H1 (cell line): ENCODE measurements at regions not wholly inside any gene's neighbourhood (a gene's known extent, or its start where the extent isn't known, plus 50 kb on each side); places are given as distances from the start of the nearest gene placed in this dataset.

Experiments used
- CTCF ChIA-PET: fragments of 300-600 bp; sonication (Branson Sonifier 250); formaldehyde crosslinking; loops from one replicate; lab custom pipeline; 2021; ENCODE audit not compliant: partially characterized antibody; lab: Charles Lee
- POLR2A ChIA-PET: fragments of 300-600 bp; sonication (Branson Sonifier 250); formaldehyde crosslinking; loops from one replicate; lab custom pipeline; 2021; ENCODE audit warnings: inconsistent platforms; ENCODE audit not compliant: partially characterized antibody; lab: Charles Lee
- DNase-seq, 2 experiments: peaks; one replicate each; pipeline versions ENCODE4 v3.0.0 to v3.0.0-alpha.2; 2010 to 2022; ENCODE audit warnings: low spot score in 2 of 2, low read depth in 1 of 2, mixed read lengths in 1 of 2
- FAIRE-seq: peaks from 2 replicates; lab custom pipeline; 2011; peaks lifted over from hg19 to GRCh38; lab: Jason Lieb, UNC
- H2AFZ ChIP-seq: 2 replicates; pipeline ENCODE4 v1.8.1; 2012; ENCODE audit warnings: low read length, inconsistent platforms
- H2AK5ac ChIP-seq: 2 replicates; pipeline ENCODE4 v1.6.1; 2013; ENCODE audit warnings: low read depth, low read length
- H2BK120ac ChIP-seq: replicated peaks from 2 replicates; pipeline ENCODE3; 2013; ENCODE audit warnings: low read depth, low read length, inconsistent platforms
- H2BK12ac ChIP-seq: 2 replicates; pipeline ENCODE4 v1.6.1; 2013; ENCODE audit warnings: low read depth, low read length
- H2BK15ac ChIP-seq: 2 replicates; pipeline ENCODE4 v1.6.1; 2013; ENCODE audit warnings: low read length
- H2BK20ac ChIP-seq: 2 replicates; pipeline ENCODE4 v1.6.1; 2013; ENCODE audit warnings: low read length
- H2BK5ac ChIP-seq: 2 replicates; pipeline ENCODE4 v1.6.1; 2013; ENCODE audit warnings: low read depth, low read length
- H3K14ac ChIP-seq: 2 replicates; pipeline ENCODE4 v1.6.1; 2013; ENCODE audit warnings: inconsistent platforms; ENCODE audit not compliant: insufficient read length
- H3K18ac ChIP-seq: 2 replicates; pipeline ENCODE4 v1.6.1; 2013; ENCODE audit warnings: low read length; ENCODE audit errors: extremely low read depth
- H3K23ac ChIP-seq: 2 replicates; pipeline ENCODE4 v1.6.1; 2013; ENCODE audit warnings: inconsistent platforms; ENCODE audit not compliant: insufficient read length
- H3K23me2 ChIP-seq: 2 replicates; pipeline ENCODE4 v1.6.1; 2013; ENCODE audit warnings: low read depth, low read length
- H3K27ac ChIP-seq: 2 replicates; pipeline ENCODE4 v1.6.1; 2011; ENCODE audit warnings: low read depth, low read length, inconsistent platforms
- H3K27me3 ChIP-seq, 4 experiments: replicated peaks in 1 of 4; 1 replicate in 1 of 4; 2 replicates in 3 of 4; pipeline versions ENCODE4 v1.6.1 to v1.8.1; 2011 to 2013; ENCODE audit warnings: low read length in 3 of 4, mild to moderate bottlenecking in 3 of 4, inconsistent platforms in 2 of 4, mixed read lengths in 2 of 4, moderate library complexity in 1 of 4; ENCODE audit not compliant: control insufficient read depth in 3 of 4, insufficient read depth in 3 of 4; ENCODE audit errors: extremely low read depth in 1 of 4
- H3K36me3 ChIP-seq, 4 experiments: 2 replicates each; pipeline versions ENCODE4 v1.6.1 to v1.8.1; 2011 to 2013; ENCODE audit warnings: mild to moderate bottlenecking in 4 of 4, low read length in 3 of 4, moderate library complexity in 2 of 4, control low read depth in 1 of 4, inconsistent platforms in 1 of 4; ENCODE audit not compliant: insufficient read depth in 4 of 4, control insufficient read depth in 2 of 4
- H3K4ac ChIP-seq: replicated peaks from 2 replicates; pipeline ENCODE3; 2013; ENCODE audit warnings: low read length, low read depth, mixed read lengths, inconsistent platforms; ENCODE audit not compliant: insufficient read length
- H3K4me1 ChIP-seq, 4 experiments: replicated peaks in 1 of 4; 1 replicate in 1 of 4; 2 replicates in 3 of 4; pipeline versions ENCODE4 v1.6.1 to v1.8.1; 2011 to 2013; ENCODE audit warnings: low read length in 3 of 4, inconsistent platforms in 2 of 4, mixed read lengths in 1 of 4; ENCODE audit not compliant: insufficient read depth in 4 of 4, control insufficient read depth in 3 of 4
- H3K4me2 ChIP-seq, 2 experiments: 2 replicates each; pipeline versions ENCODE4 v1.6.1 to v1.8.1; 2011 to 2013; ENCODE audit warnings: low read depth in 2 of 2, low read length in 2 of 2, control low read depth in 1 of 2, inconsistent platforms in 1 of 2, mild to moderate bottlenecking in 1 of 2; ENCODE audit not compliant: insufficient read depth in 1 of 2
- H3K4me3 ChIP-seq, 4 experiments: fragments of 200-600, 300-600 bp in 1 of 4; sonication (generic), shearing (Covaris generic), sonication (Bioruptor Twin) in 1 of 4; 2 replicates each; pipeline versions ENCODE4 v1.5.1 to v1.8.1; 2011 to 2016; ENCODE audit warnings: low read length in 4 of 4, low read depth in 3 of 4, control low read depth in 2 of 4, inconsistent platforms in 2 of 4, mild to moderate bottlenecking in 2 of 4, mixed read lengths in 1 of 4, moderate library complexity in 1 of 4; ENCODE audit not compliant: insufficient read depth in 2 of 4; ENCODE audit errors: extremely low read depth in 1 of 4
- H3K56ac ChIP-seq: replicated peaks from 2 replicates; pipeline ENCODE3; 2013; ENCODE audit warnings: low read depth, mild to moderate bottlenecking, mixed read lengths, low read length, inconsistent platforms; ENCODE audit not compliant: insufficient read length
- H3K79me1 ChIP-seq: 2 replicates; pipeline ENCODE4 v1.6.1; 2013; ENCODE audit warnings: low read depth, low read length, control low read depth
- H3K79me2 ChIP-seq, 2 experiments: 2 replicates each; pipeline versions ENCODE4 v1.6.1 to v1.8.1; 2012 to 2013; ENCODE audit warnings: low read length in 2 of 2, mild to moderate bottlenecking in 2 of 2, inconsistent platforms in 1 of 2; ENCODE audit not compliant: insufficient read depth in 2 of 2, control insufficient read depth in 1 of 2
- H3K9ac ChIP-seq, 4 experiments: replicated peaks in 1 of 4; 1 replicate in 1 of 4; 2 replicates in 3 of 4; pipeline versions ENCODE4 v1.6.1 to v1.8.1; 2011 to 2013; ENCODE audit warnings: low read depth in 3 of 4, low read length in 3 of 4, control low read depth in 2 of 4, mild to moderate bottlenecking in 2 of 4, moderate library complexity in 2 of 4, inconsistent platforms in 1 of 4; ENCODE audit errors: extremely low read depth in 1 of 4
- H3K9me3 ChIP-seq, 2 experiments: 2 replicates each; pipeline versions ENCODE4 v1.6.1 to v1.8.1; 2012 to 2013; ENCODE audit warnings: mild to moderate bottlenecking in 2 of 2, moderate library complexity in 2 of 2, control low read depth in 1 of 2, inconsistent platforms in 1 of 2, low read depth in 1 of 2, low read length in 1 of 2, mixed read lengths in 1 of 2; ENCODE audit not compliant: insufficient read depth in 2 of 2
- H4K20me1 ChIP-seq, 2 experiments: replicated peaks in 1 of 2; 2 replicates each; pipeline versions ENCODE3 to v1.8.1; 2011 to 2013; ENCODE audit warnings: inconsistent platforms in 2 of 2, low read length in 2 of 2, mild to moderate bottlenecking in 1 of 2; ENCODE audit not compliant: insufficient read depth in 2 of 2, control insufficient read depth in 1 of 2
- H4K5ac ChIP-seq: 2 replicates; pipeline ENCODE4 v1.6.1; 2013; ENCODE audit warnings: low read length, low read depth, mixed read lengths, inconsistent platforms; ENCODE audit not compliant: insufficient read length
- H4K8ac ChIP-seq: 2 replicates; pipeline ENCODE4 v1.8.0; 2013; ENCODE audit warnings: mild to moderate bottlenecking, moderate library complexity, low read length, inconsistent platforms; ENCODE audit not compliant: insufficient read depth; ENCODE audit errors: extremely low read depth
- H4K91ac ChIP-seq: replicated peaks from 2 replicates; pipeline ENCODE3; 2013; ENCODE audit warnings: low read length, mixed read lengths, inconsistent platforms; ENCODE audit not compliant: insufficient read length
- ATF2 ChIP-seq: IDR thresholded peaks from 2 replicates; pipeline ENCODE4 v1.6.1; 2012; ENCODE audit warnings: low read length, inconsistent platforms
- CBX8 ChIP-seq: fragments of 300-800, 300-1000 bp; sonication (generic); IDR thresholded peaks from 2 replicates; pipeline ENCODE4 v1.7.1; 2016; ENCODE audit warnings: low read depth, low read length, borderline replicate concordance
- CREB1 ChIP-seq: IDR thresholded peaks from 2 replicates; pipeline ENCODE4 v1.6.1; 2012; ENCODE audit warnings: inconsistent platforms
- EZH2 ChIP-seq: fragments of 200-600 bp; sonication (generic); IDR thresholded peaks from 2 replicates; pipeline ENCODE4 v1.7.1; 2012; ENCODE audit warnings: low read depth, mild to moderate bottlenecking, moderate library complexity, low read length, inconsistent platforms; ENCODE audit not compliant: severe bottlenecking
- RAD21 ChIP-seq, 2 experiments: IDR thresholded peaks in 1 of 2; conservative IDR thresholded peaks in 1 of 2; 2 replicates each; pipeline ENCODE4 v1.6.1; 2011; ENCODE audit warnings: low read depth in 2 of 2, low read length in 2 of 2, improper control_type of control experiment in 1 of 2, inconsistent platforms in 1 of 2, mild to moderate bottlenecking in 1 of 2, moderate library complexity in 1 of 2
- SIN3A ChIP-seq, 2 experiments: IDR thresholded peaks in 1 of 2; conservative IDR thresholded peaks in 1 of 2; 2 replicates each; pipeline ENCODE4 v1.6.1; 2011 to 2012; ENCODE audit warnings: low read length in 2 of 2, improper control_type of control experiment in 1 of 2, low read depth in 1 of 2, mild to moderate bottlenecking in 1 of 2
- SIRT6 ChIP-seq: IDR thresholded peaks from one replicate; pipeline ENCODE4 v1.7.1; 2012; ENCODE audit warnings: low read length, inconsistent platforms
- SP2 ChIP-seq: IDR thresholded peaks from 2 replicates; pipeline ENCODE4 v1.6.1; 2012; ENCODE audit warnings: mild to moderate bottlenecking, low read length, inconsistent platforms
- SUZ12 ChIP-seq: fragments of 200-600 bp; sonication (generic); IDR thresholded peaks from 2 replicates; pipeline ENCODE4 v1.6.1; 2012; ENCODE audit warnings: mild to moderate bottlenecking, inconsistent platforms, low read length, moderate library complexity, mixed read lengths
- WGBS, 2 experiments: shearing (Covaris generic) in 1 of 2; methylation state at CpG; one replicate each; pipeline versions ENCODE4 v1.1.6 to v1.1.7; 2013 to 2015; ENCODE audit warnings: low lambda C conversion rate in 2 of 2, mixed read lengths in 2 of 2, inconsistent platforms in 1 of 2, low coverage in 1 of 2, missing lambda C conversion rate in 1 of 2; ENCODE audit not compliant: insufficient replicate concordance in 2 of 2, insufficient coverage in 1 of 2, insufficient read length in 1 of 2; ENCODE audit errors: extremely low coverage in 1 of 2, missing lambda C conversion rate in 1 of 2; 5-methylcytosine and 5-hydroxymethylcytosine counted together

- H2AK5ac ChIP-seq = no peak overlapping the region
- H3K27ac ChIP-seq = no peak overlapping the region
- H3K79me1 ChIP-seq = no peaks in the 10 kb centered on the region
- H2BK15ac ChIP-seq = no peak overlapping the region
- peaks cover 0 to 8% of the 10 kb centered on the region in 2 experiments for H4K20me1 ChIP-seq
- no peak overlapping the region for H3K4me3 ChIP-seq
- no peak for FAIRE-seq
- no peak overlapping the region for H2BK5ac ChIP-seq
- H3K36me3 ChIP-seq = no peaks in the 10 kb centered on the region; a peak in 1 of 8 replicates
- TF ChIP-seq ATF2 (no peak), SP2 (no peak), EZH2 (no peak), CBX8 (no peak), SIRT6 (no peak), CREB1 (no peak), RAD21 (IDR thresholded peaks at IDR 0.05 in 1 of 2, conservative IDR thresholded peaks at IDR 0.05 in 1 of 2; ENCODE audit: low read depth in 2 of 2, low read length in 2 of 2) (no peak), SIN3A (conservative IDR thresholded peaks at IDR 0.05 in 1 of 2, IDR thresholded peaks at IDR 0.05 in 1 of 2; ENCODE audit: low read depth in 1 of 2, low read length in 2 of 2) (no peak), SUZ12 (no peak)
- TF ChIP-seq, all 59 proteins: peak for 0
- Histone ChIP-seq H3K56ac (no peak overlapping the region), H2AFZ (no peak overlapping the region), H4K91ac (no peak overlapping the region), H3K23me2 (peaks cover 10% of the 10 kb centered on the region; the same call in 1 of the 2 replicates), H2BK12ac (no peak overlapping the region), H3K4me1 (peaks cover 0 to 7% (median 4%) of the 10 kb centered on the region in 4 experiments; a peak in 5 of 7 replicates), H2BK120ac (no peak overlapping the region), H3K79me2 (no peaks in the 10 kb centered on the region; a peak in 1 of 4 replicates), H3K18ac (no peak overlapping the region), H4K5ac (no peak overlapping the region), H3K14ac (no peak overlapping the region), H3K9me3 (no peaks in the 10 kb centered on the region), H3K4ac (no peak overlapping the region), H3K27me3 (peaks cover 0 to 8% (median under 1%) of the 10 kb centered on the region in 4 experiments; a peak in 3 of 7 replicates), H3K4me2 (0 out of 4 replicates have a peak overlapping the region, but pooled peaks of 1 of the 2 experiments have one; percentile 38), H2BK20ac (no peak overlapping the region), H4K8ac (no peak overlapping the region), H3K23ac (no peak overlapping the region), H3K9ac (no peak overlapping the region)
- DNase-seq = no peak
- POLR2A ChIA-PET = interaction anchor here (0.6 kb wide), 1 partner anchor 123 kb away, joined by 3 read pairs; no protein-coding TSS in a partner anchor
- 84% methylated on average over 6 of the region's 6 CpGs; no CpG with 5 or more reads in 1 of the 2 experiments for WGBS, 2 experiments
- CTCF ChIA-PET = interaction anchor here (0.9 to 1.0 kb wide), 3 partner anchors 8 to 74 kb away, joined by 3 to 4 read pairs (median 3); no protein-coding TSS in a partner anchor
Observed at GRCh38 chr21:36541721-36542139, 61.8 kb upstream of the CLDN14 start.
